Panc1 (cell line): ENCODE measurements at regions not wholly inside any gene's neighbourhood (a gene's known extent, or its start where the extent isn't known, plus 50 kb on each side); places are given as distances from the start of the nearest gene placed in this dataset.

ENCODE experiments used
- ATAC-seq: fragments of 200-7000 bp; cut with Tn5 transposase; 2 replicates; pipeline ENCODE4 v1.9.1; 2020; ENCODE audit warnings: mild to moderate bottlenecking, moderate library complexity
- BruUV-seq: library from RNA; stranded (reverse); fragments of 400-500 nt; replicated peaks from 2 replicates; lab custom pipeline; 2021; lab: Mats Ljungman, UMichigan
- CTCF ChIA-PET: fragments of 300-600 bp; sonication (Branson Sonifier 250); formaldehyde crosslinking; loops from one replicate; lab custom pipeline; 2022; ENCODE audit warnings: antibody characterized with exemption; lab: Charles Lee
- POLR2A ChIA-PET: fragments of 300-600 bp; sonication (Branson Sonifier 250); formaldehyde crosslinking; loops from one replicate; lab custom pipeline; 2022; ENCODE audit warnings: antibody characterized with exemption; lab: Charles Lee
- DNase-seq: peaks from one replicate; pipeline ENCODE4 v3.0.0-alpha.2; 2010; ENCODE audit warnings: low read depth, low spot score
- H3K27ac ChIP-seq: 2 replicates; pipeline ENCODE4 v1.5.1; 2011; ENCODE audit warnings: mild to moderate bottlenecking, low read length, inconsistent platforms
- H3K27me3 ChIP-seq: fragments of 200-500 bp; sonication (Bioruptor generic); 2 replicates; pipeline ENCODE4 v1.6.0; 2014; ENCODE audit warnings: low read length, inconsistent platforms; ENCODE audit not compliant: control insufficient read depth, insufficient read depth
- H3K36me3 ChIP-seq: fragments of 200-500 bp; sonication (Bioruptor generic); 2 replicates; pipeline ENCODE4 v1.5.1; 2014; ENCODE audit warnings: inconsistent platforms, mild to moderate bottlenecking, low read length, moderate library complexity; ENCODE audit not compliant: control insufficient read depth, insufficient read depth
- H3K4me1 ChIP-seq: 2 replicates; pipeline ENCODE4 v1.5.1; 2011; ENCODE audit warnings: inconsistent platforms, mild to moderate bottlenecking, low read length, moderate library complexity; ENCODE audit not compliant: control insufficient read depth, insufficient read depth
- H3K4me3 ChIP-seq, 2 experiments: 2 replicates each; pipeline ENCODE4 v1.5.1; 2011 to 2012; ENCODE audit warnings: low read depth in 2 of 2, low read length in 2 of 2, mild to moderate bottlenecking in 2 of 2, inconsistent platforms in 1 of 2, moderate library complexity in 1 of 2
- H3K9me3 ChIP-seq: fragments of 200-500 bp; sonication (Bioruptor generic); 2 replicates; pipeline ENCODE4 v1.5.1; 2014; ENCODE audit warnings: low read depth, mild to moderate bottlenecking, inconsistent platforms, low read length, moderate library complexity; ENCODE audit not compliant: control insufficient read depth, insufficient read depth
- CTCF ChIP-seq: fragments of 450-650 bp; IDR thresholded peaks from 2 replicates; pipeline ENCODE4 v1.5.1; 2017; ENCODE audit warnings: mild to moderate bottlenecking
- POLR2AphosphoS5 ChIP-seq: IDR thresholded peaks from 2 replicates; pipeline ENCODE4 v1.6.1; 2012; ENCODE audit warnings: mild to moderate bottlenecking, low read depth, low read length, moderate library complexity
- REST ChIP-seq, 2 experiments: IDR thresholded peaks; 2 replicates each; pipeline ENCODE4 v1.6.1; 2011 to 2012; ENCODE audit warnings: low read depth in 2 of 2, control low read depth in 1 of 2, low read length in 1 of 2, mild to moderate bottlenecking in 1 of 2, moderate library complexity in 1 of 2; ENCODE audit not compliant: insufficient read depth in 1 of 2
- SIN3A ChIP-seq: IDR thresholded peaks from 2 replicates; pipeline ENCODE4 v1.6.1; 2012; ENCODE audit warnings: low read depth, mild to moderate bottlenecking, low read length, moderate library complexity, borderline replicate concordance; ENCODE audit not compliant: insufficient read depth
- TCF7L2 ChIP-seq: IDR thresholded peaks from 2 replicates; pipeline ENCODE4 v1.6.1; 2011; ENCODE audit warnings: mild to moderate bottlenecking, low read depth, low read length, inconsistent platforms
- in situ Hi-C: cut with HindIII; loops from 2 replicates; pipeline ENCODE4 v1.10.0; 2016; ENCODE audit warnings: low sequenced_read_pairs, low pct_unique_long_range_greater_than_20kb
- intact Hi-C: fragments of 100-400 bp; cut with micrococcal nuclease; formaldehyde crosslinking; loops from one replicate; pipeline ENCODE4 v1.10.0; 2022; ENCODE audit not compliant: unreplicated experiment

DNA sequence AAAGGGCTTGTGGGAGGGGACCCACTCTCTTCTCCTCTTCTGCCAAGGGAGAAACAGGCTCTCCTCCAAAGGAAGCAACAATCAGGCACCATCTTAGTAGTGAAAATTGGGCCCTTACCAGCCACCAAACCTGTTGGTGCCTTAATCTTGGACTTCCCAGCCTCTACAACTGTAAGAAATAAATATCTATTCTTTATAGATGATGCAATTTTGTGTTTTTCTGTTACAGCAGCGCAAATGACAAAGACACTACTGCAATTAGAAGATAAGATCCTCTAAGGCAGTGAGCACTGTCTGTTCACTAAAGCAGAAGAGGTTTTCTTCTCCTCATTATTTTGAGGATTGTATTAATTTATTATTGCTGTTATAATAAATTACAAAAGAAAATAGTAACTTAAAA lies 691.4 kb upstream of the CCDC179 start:
- H3K36me3 ChIP-seq = no peaks in the 10 kb centered on the region
- ATAC-seq = no peak
- no peaks in the 10 kb centered on the region for H3K27me3 ChIP-seq
- ChIA-PET CTCF (no interaction called here), POLR2A (no interaction called here)
- no peak for DNase-seq
- H3K9me3 ChIP-seq = no peaks in the 10 kb centered on the region
- no TSS peak for BruUV-seq
- H3K27ac ChIP-seq = no peak overlapping the region
- H3K4me1 ChIP-seq = no peaks in the 10 kb centered on the region
- intact Hi-C loops (no loop called here), in situ Hi-C loops (no loop called here)
- H3K4me3 ChIP-seq = no peak overlapping the region
- TF ChIP-seq SIN3A = no peak
- no peak for TF ChIP-seq POLR2AphosphoS5
- TF ChIP-seq REST (IDR thresholded peaks at IDR 0.05; ENCODE audit: insufficient read depth in 1 of 2, low read depth in 2 of 2, low read length in 1 of 2) = no peak
- TF ChIP-seq TCF7L2 = no peak
- TF ChIP-seq CTCF = no peak

- POLR2A ChIA-PET = no interaction called here
- Histone ChIP-seq H3K27me3 (no peaks in the 10 kb centered on the region), H3K9me3 (no peaks in the 10 kb centered on the region), H3K36me3 (no peaks in the 10 kb centered on the region), H3K4me1 (no peaks in the 10 kb centered on the region), H3K27ac (no peak overlapping the region), H3K4me3 (no peak overlapping the region)
- TF ChIP-seq CTCF (peak; percentile 14; the same call in 1 of the 2 replicates), POLR2AphosphoS5 (no peak), REST (IDR thresholded peaks at IDR 0.05; ENCODE audit: insufficient read depth in 1 of 2, low read depth in 2 of 2, low read length in 1 of 2) (no peak)
- no peak for DNase-seq
- in situ Hi-C loops = no loop called here
- no TSS peak for BruUV-seq
- intact Hi-C loops = no loop called here
- ATAC-seq = no peak
- CTCF ChIA-PET = no interaction called here
These were observed 693.7 kb upstream of the CCDC179 start for GRCh38 chr11:23554002-23554401.
